Activated naive CD8-positive, alpha-beta T cell (primary cell): ENCODE measurements at regions not wholly inside any gene's neighbourhood (a gene's known extent, or its start where the extent isn't known, plus 50 kb on each side); places are given as distances from the start of the nearest gene placed in this dataset.

Experiments
- H3K27ac Mint-ChIP-seq: one replicate; pipeline ENCODE4 v1.8.0; 2021; ENCODE audit warnings: mixed read lengths
- H3K27me3 Mint-ChIP-seq: one replicate; pipeline ENCODE4 v1.8.0; 2021; ENCODE audit warnings: mixed read lengths
- H3K36me3 Mint-ChIP-seq: one replicate; pipeline ENCODE4 v1.8.0; 2021; ENCODE audit warnings: mixed read lengths
- H3K4me1 Mint-ChIP-seq: one replicate; pipeline ENCODE4 v1.8.0; 2021; ENCODE audit warnings: low read depth, mixed read lengths
- H3K4me3 Mint-ChIP-seq: one replicate; pipeline ENCODE4 v1.8.0; 2021; ENCODE audit warnings: mild to moderate bottlenecking, mixed read lengths
- H3K9me3 Mint-ChIP-seq: one replicate; pipeline ENCODE4 v1.8.0; 2021; ENCODE audit warnings: low read depth, mixed read lengths

- no peak overlapping the region for H3K27ac Mint-ChIP-seq
- no peaks in the 10 kb centered on the region for H3K9me3 Mint-ChIP-seq
Observed at GRCh38 chr20:1831096-1831495, 64.1 kb upstream of the SIRPA start.

GRCh38 chr20:1830240-1830639, 65.0 kb upstream of the SIRPA start:
- no peaks in the 10 kb centered on the region for H3K36me3 Mint-ChIP-seq
- H3K4me1 Mint-ChIP-seq: no peaks in the 10 kb centered on the region
- H3K9me3 Mint-ChIP-seq: no peaks in the 10 kb centered on the region
- no peak overlapping the region for H3K4me3 Mint-ChIP-seq
- no peak overlapping the region for H3K27ac Mint-ChIP-seq
- H3K27me3 Mint-ChIP-seq: peaks cover 7% of the 10 kb centered on the region

More at GRCh38 chr20:1831096-1831495, 64.1 kb upstream of the SIRPA start:
- no peak overlapping the region for H3K4me3 Mint-ChIP-seq
- no peaks in the 10 kb centered on the region for H3K36me3 Mint-ChIP-seq
- no peaks in the 10 kb centered on the region for H3K4me1 Mint-ChIP-seq
- peaks cover 7% of the 10 kb centered on the region for H3K27me3 Mint-ChIP-seq

DNA sequence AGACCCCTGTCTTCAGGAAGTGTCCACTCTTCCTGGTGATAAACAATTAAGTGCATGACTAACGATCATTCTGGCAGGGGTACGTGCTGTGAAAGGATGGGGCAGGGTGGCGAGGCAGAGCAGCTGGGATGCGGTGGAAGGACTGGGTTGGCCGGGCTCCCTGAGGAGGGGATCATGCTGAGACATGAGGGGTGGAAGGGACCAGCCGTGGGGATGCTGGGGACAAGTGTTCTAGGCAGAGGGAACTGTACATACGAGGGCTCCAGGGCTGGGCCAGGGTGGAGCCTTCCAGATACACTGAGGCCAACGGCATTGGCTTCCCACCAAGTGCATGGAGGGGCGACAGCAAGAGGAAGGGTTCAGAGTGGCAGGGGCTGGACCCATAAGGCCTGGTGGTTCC, 65.7 kb upstream of the SIRPA start:
- Mint-ChIP-seq H3K27ac (no peak overlapping the region), H3K4me3 (no peak overlapping the region), H3K4me1 (no peaks in the 10 kb centered on the region), H3K36me3 (no peaks in the 10 kb centered on the region), H3K9me3 (no peaks in the 10 kb centered on the region), H3K27me3 (peaks cover 7% of the 10 kb centered on the region)

DNA sequence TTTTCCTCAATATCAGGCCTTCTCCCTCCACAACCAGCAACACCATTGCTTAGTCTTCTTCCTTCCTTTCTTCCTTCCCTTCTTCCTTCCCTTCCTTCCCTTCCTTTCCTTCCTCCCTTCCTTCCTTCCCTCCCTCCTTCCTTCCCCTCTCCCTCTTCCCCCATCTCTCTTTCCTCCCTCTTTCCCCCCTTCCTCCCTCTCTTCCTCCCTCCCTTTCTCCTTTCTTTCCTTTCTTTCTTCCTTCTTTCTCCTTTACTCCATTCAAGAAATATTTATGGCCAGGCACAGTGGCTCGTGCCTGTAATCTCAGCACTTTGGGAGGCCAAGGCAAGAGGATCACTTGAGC, 66.4 kb upstream of the SIRPA start:
- H3K9me3 Mint-ChIP-seq: no peaks in the 10 kb centered on the region
- no peak overlapping the region for H3K4me3 Mint-ChIP-seq
- H3K27me3 Mint-ChIP-seq: peaks cover 7% of the 10 kb centered on the region
- peaks cover 3% of the 10 kb centered on the region for H3K36me3 Mint-ChIP-seq
- H3K4me1 Mint-ChIP-seq: no peaks in the 10 kb centered on the region
- H3K27ac Mint-ChIP-seq: no peak overlapping the region

DNA sequence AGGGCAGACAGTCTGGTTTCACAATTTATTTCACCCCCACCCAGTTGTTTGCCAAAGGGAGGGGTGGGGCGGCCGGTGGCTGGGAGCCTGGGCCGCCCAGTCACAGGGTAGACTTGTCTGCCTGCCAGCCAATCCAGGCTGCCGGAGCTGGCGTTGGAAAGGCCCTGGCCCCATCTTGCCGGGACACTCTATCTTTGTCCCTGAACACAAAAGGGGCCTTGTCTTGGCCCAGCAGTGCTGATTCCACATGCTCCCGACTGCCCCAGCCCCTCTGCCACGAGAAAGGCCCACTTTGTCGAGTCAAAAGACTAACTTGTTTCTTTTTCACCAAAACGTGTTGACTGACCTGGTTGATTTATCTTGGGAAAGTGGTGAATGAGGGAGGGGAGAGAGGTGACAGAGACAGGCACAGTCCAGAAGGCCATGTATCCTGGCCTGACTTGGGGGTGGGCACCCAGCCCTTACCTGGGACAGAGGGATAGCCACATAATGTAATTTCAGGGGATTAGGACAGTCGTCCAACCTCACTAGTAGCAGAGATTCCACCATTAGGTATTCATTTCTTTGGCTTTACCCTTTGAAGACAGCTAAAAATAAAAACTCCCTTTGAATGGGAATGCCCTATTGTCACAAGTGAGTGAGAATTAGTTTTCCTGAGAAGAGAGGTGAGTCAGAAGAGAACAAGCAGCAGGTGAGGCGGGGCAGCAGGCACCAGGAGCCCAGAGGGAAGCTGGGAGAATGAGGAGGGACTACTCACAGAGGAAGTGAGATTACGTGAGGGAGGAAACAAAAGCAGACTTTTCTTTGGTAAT, 67.0 kb upstream of the SIRPA start:
- no peaks in the 10 kb centered on the region for H3K4me1 Mint-ChIP-seq
- H3K27me3 Mint-ChIP-seq: peaks cover 7% of the 10 kb centered on the region
- H3K4me3 Mint-ChIP-seq: no peak overlapping the region
- H3K27ac Mint-ChIP-seq: no peak overlapping the region
- peaks cover 1% of the 10 kb centered on the region for H3K9me3 Mint-ChIP-seq
- peaks cover 6% of the 10 kb centered on the region for H3K36me3 Mint-ChIP-seq

- Mint-ChIP-seq H3K36me3 (peaks cover 6% of the 10 kb centered on the region), H3K27ac (no peak overlapping the region)
Observed at GRCh38 chr20:1827510-1827973, 67.7 kb upstream of the SIRPA start.

DNA sequence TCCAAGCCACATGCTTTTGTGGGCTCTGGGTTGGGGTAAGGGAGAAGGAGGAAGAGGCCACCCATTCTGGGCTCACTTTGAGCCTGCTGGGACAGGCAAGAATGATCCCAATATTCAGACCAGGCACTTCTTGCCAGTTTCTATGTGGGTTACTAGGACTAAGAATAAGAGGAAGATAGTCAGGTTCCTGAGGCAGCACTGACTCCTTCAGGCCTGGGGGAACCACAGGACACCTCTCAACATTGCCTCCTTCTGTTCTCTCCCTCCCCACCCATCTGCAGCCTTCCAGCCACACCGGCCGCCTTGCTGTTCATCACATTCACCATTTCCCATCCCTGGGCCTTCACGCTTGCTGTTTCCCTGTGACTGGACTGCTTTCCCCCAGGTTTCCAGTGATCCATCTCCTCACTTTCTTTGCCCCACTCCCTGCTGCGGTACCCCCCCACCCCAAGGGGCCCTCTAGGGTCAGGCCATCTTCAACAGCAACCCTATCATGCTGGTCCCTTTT, 69.2 kb upstream of the SIRPA start:
- Mint-ChIP-seq H3K27ac (no peak overlapping the region), H3K9me3 (peaks cover 14% of the 10 kb centered on the region), H3K4me1 (no peaks in the 10 kb centered on the region), H3K27me3 (peaks cover 9% of the 10 kb centered on the region), H3K4me3 (no peak overlapping the region), H3K36me3 (peaks cover 10% of the 10 kb centered on the region)

More at GRCh38 chr20:1827510-1827973, 67.7 kb upstream of the SIRPA start:
- Mint-ChIP-seq H3K4me1 (no peaks in the 10 kb centered on the region), H3K4me3 (no peak overlapping the region), H3K9me3 (peaks cover 8% of the 10 kb centered on the region), H3K27me3 (peaks cover 7% of the 10 kb centered on the region)

DNA sequence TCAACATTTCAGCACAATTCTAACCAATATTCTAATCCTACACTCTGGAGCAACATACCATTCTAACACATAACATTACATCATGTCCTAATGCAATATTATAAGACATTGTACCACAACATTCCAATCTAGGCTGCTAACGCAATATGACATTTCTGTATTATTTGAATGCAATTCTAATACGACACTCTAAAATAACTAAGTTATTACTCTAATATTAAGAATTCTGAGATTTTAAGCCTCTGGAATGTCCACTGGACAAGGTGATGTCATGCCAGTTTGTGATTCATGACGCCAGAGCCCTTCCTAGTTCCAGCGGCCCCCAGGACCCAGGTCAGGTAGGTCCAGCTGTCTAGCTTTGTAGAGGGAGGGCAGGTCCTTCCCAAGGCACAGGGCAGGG, 69.7 kb upstream of the SIRPA start:
- Mint-ChIP-seq H3K9me3 (peaks cover 14% of the 10 kb centered on the region), H3K27me3 (peaks cover 9% of the 10 kb centered on the region), H3K27ac (no peak overlapping the region), H3K36me3 (peaks cover 10% of the 10 kb centered on the region), H3K4me3 (no peak overlapping the region), H3K4me1 (no peaks in the 10 kb centered on the region)

DNA sequence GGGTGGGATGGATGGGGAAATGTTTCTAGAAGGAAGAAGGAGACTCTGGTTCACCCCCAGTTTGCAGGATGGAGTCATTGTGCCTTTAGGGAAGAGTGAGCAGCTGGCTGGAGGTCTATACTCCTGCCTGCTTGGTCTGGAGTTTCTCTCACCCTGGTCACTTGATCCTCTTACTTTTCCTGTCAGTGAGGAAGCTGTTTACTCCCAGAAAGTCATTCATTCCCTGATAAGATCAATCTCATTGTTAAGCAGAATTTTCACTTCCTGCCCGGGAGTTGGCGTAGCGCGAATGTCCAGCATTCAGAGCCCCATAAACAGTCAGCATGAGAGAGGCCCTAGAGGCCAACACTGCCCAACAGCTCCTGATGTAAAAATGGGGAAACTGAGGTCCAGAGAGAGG, 70.4 kb upstream of the SIRPA start:
- H3K27me3 Mint-ChIP-seq: peaks cover 16% of the 10 kb centered on the region
- no peaks in the 10 kb centered on the region for H3K4me1 Mint-ChIP-seq
- H3K9me3 Mint-ChIP-seq: peaks cover 14% of the 10 kb centered on the region
- peaks cover 10% of the 10 kb centered on the region for H3K36me3 Mint-ChIP-seq
- no peak overlapping the region for H3K4me3 Mint-ChIP-seq
- H3K27ac Mint-ChIP-seq: no peak overlapping the region

GRCh38 chr20:1824181-1824580, 71.0 kb upstream of the SIRPA start:
- H3K9me3 Mint-ChIP-seq: peaks cover 14% of the 10 kb centered on the region
- H3K27ac Mint-ChIP-seq: no peak overlapping the region
- peaks cover 10% of the 10 kb centered on the region for H3K36me3 Mint-ChIP-seq
- H3K4me3 Mint-ChIP-seq: no peak overlapping the region
- H3K4me1 Mint-ChIP-seq: no peaks in the 10 kb centered on the region
- peaks cover 14% of the 10 kb centered on the region for H3K27me3 Mint-ChIP-seq

DNA sequence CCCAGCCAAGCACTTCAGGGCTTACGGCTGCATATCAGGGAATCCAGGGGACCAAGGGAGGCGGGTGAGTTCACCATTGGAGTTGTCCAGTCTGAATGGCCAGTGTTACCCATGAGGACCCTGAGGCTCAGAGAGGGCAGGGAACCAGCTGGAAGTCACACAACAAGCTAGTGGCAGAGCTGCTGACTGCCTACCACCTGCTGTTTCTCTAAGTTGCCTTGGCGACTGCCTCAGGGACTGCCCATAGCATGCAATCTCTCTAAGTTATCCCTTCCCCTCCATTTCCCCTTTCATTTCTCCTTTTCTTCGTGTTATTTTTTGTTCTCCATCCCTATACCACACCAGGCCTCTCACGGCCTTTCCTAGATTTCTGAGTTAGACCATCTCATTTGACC, 71.8 kb upstream of the SIRPA start:
- H3K27ac Mint-ChIP-seq: no peak overlapping the region
- peaks cover 10% of the 10 kb centered on the region for H3K36me3 Mint-ChIP-seq
- peaks cover 14% of the 10 kb centered on the region for H3K9me3 Mint-ChIP-seq
- H3K4me3 Mint-ChIP-seq: no peak overlapping the region
- peaks cover 18% of the 10 kb centered on the region for H3K27me3 Mint-ChIP-seq
- peaks cover 4% of the 10 kb centered on the region for H3K4me1 Mint-ChIP-seq

- H3K9me3 Mint-ChIP-seq: peaks cover 14% of the 10 kb centered on the region
- H3K4me1 Mint-ChIP-seq: peaks cover 10% of the 10 kb centered on the region
- H3K27ac Mint-ChIP-seq: no peak overlapping the region
- peaks cover 10% of the 10 kb centered on the region for H3K36me3 Mint-ChIP-seq
- no peak overlapping the region for H3K4me3 Mint-ChIP-seq
- H3K27me3 Mint-ChIP-seq: peaks cover 23% of the 10 kb centered on the region
Observed at GRCh38 chr20:1822564-1823449, 72.4 kb upstream of the SIRPA start.

DNA sequence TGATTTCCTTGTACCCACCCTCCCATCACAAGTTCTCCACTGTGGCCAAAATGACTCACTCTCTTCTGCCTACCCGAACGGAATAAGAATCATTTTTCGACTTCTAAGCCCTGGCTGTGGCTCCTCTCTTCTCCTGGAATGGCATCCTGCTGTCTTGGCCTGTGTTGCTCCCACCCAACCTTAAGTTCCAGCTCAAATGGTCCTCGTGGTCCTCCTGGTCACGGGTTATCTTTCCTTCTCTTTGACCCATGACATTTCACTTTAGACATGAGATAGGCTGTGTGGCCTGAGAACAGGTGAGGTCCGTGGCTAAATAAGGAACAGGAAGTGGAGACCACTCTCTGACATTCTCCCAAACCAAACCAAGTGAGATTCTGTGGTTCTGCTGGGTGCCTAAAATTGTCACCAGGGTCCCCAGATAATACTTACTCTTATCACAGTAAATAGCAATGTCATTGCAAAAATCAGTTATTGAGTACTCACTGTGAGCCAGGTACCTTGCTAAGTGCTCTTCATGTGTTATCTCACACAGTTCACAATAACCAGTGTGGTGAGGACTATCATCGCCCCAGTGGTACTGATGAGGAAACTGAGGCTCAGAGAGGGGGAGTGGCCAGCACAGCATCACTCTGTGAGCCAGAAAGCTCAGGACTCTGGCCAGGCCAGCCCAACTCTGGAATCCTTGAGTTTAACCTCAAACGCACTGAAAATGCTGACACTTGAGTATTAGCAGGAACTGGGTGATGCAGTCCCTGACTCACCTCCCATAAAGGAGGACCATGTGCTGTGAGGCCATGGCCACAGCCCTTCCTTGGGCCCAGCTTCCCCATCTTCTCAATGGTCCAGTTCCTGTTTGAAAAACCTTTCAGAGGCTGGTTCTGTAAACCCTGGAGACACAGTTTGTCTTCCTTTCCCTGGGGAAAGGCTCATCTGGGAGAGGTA, 74.8 kb upstream of the SIRPA start:
- H3K27me3 Mint-ChIP-seq: peaks cover 32% of the 10 kb centered on the region
- peaks cover 28% of the 10 kb centered on the region for H3K4me1 Mint-ChIP-seq

More for the DNA sequence above, 74.8 kb upstream of the SIRPA start:
- Mint-ChIP-seq H3K9me3 (peaks cover 14% of the 10 kb centered on the region), H3K36me3 (peaks cover 10% of the 10 kb centered on the region), H3K4me3 (no peak overlapping the region), H3K27ac (no peak overlapping the region)
